Amygdala (tissue), 56 donors: ENCODE measurements at regions not wholly inside any gene's neighbourhood (a gene's known extent, or its start where the extent isn't known, plus 50 kb on each side); places are given as distances from the start of the nearest gene placed in this dataset.
A peak's percentile ranks its signal among the peaks of the same experiment; 100 is the strongest.

Source experiments
- DNase-seq, 56 donors: peaks; one replicate each; lab custom pipeline; 2025; lab: John Stamatoyannopoulos, UW

- no peak for DNase-seq
Observed at GRCh38 chr13:79267560-79267959, 138.5 kb downstream of the RBM26 start.

DNA sequence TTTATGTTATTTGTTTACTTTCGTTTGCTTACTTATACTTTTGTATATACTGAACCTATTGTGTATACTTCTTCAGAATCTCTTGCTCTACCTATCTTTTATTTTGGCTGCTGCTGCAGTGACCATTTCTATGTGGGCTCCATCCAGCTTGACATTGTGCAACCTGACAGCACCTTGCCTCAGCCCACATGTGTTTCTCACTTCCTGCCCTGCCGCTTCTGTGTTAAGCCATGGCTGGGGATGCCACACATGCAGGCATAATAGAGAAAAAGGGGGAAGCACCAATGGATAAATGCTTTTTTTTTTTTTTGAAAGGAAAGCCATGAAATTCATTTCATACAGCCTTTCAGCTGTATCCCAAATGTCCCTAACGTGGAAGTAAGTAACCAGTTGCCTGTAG, 147.6 kb downstream of the RBM26 start:
- DNase-seq = no peak

DNA sequence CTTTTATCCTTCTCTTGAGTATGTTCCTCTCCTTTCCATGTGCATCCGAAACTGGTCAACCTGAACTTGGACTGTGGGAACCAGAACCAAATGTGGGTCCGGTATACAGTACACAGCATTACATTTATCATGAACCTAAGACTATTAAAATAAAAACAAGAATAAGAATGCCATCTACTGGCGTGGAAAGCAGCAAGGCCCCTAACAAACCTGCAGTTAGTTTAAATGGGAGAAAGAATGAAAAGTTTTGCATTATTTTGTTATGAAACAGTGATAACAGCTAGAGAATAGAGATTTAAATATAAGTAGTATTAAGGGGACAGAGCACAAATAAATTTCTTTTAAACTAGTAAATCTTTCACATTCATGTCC, 159.5 kb downstream of the RBM26 start:
- DNase-seq = no peak

DNA sequence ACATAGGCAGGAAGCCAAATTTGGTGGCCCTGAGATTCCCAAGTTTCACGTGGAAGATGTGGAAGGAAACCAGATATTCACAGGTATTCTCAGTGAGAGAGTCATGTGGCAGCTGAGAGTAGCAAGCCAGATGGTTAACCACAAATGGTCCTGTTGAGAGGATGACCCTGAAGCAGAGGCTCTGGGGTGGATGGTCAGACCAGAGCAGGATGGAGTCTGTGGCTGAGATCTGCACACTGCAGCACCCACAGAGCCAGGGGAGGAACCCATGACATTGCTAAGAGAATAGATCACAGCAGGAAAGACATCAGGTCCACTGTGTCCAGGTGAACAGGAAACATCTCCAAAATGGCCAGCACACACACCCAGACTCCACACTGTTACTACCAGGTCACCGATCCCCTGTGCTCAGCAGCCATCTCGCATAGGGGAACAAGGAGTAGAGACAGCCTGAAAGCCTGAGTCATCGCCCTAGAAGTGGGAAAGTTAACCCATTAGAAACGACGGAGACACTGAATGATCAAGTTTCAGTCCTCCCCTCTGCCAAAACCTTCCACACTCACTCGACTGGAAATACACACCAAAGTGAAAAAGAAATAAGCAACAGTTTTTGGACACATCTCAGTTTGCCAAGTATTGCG, 160.0 kb downstream of the RBM26 start:
- no peak for DNase-seq

DNA sequence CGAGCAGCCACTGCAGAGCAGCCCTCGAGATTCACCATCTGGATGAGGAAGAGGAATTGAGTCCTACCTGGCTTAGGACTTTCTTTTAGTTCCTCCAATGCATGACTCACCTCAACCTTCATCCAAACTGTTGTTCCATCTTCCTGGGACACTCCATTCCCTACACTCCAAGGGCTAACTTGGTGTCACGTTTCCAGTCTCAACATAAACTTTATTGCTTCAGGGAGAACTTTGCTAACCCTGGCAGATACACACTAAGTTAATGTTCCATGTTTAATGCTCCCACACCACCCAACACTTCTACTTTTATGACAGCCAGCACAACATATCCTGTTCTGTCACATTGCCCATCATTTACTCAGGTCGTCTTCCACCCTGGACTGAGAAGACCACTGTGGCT, 164.4 kb downstream of the RBM26 start:
- DNase-seq = no peak

DNA sequence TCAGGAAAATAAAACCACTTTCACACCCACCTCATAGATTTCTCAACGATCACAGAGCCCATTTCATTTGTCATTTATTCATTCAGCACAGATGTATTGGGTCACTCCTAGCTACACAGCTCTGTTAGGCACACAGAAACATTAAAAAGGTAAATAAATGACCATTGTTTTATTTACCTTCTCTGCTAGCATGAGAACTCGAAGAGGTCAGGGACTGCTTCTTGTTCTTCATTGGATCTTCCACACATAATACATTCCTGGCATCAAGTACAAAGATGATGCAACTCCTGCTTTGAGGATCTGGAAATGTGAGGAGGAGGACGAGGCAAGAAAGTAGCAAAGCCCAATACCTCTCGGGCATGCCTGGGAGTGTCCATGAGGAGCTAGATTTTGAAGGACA, 168.1 kb downstream of the RBM26 start:
- DNase-seq = no peak

DNA sequence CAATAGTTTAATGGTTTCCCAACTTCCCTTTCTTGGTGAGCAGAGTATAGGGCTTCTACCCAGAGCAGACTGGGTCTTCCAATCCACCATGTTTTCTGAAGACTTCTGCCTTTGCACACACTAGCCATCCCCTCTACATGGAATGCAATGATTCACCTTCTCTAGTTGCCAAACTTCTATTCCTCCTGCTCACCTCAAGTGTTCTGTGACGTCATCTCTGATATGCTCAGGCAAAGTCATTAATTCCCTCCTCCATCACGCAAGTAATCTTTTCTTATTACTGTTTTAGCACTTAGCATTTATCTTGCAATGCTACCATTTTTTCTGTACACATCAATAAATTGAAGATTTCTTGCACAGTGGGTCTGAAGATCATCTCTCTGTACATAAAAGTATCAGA, 174.2 kb downstream of the RBM26 start:
- DNase-seq = no peak

DNA sequence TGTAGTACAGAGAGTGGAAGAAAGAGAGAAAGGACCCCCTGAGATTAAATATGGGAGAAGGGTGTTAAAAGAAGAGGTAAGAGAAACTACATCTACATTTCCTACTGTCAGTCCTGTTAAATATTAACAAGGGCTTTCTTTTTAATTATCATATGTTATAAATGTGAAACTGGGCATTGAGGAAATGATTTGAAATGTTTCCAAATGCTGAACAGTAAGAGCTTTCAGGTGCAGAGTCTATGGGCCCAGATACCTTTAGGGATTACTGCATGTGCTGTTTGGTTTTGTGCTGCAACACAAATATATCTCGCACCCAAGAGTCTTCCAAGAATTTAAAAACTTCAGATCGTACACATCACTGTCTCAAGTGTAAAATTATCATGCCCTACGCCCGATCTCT, 176.3 kb downstream of the RBM26 start:
- no peak for DNase-seq

GRCh38 chr13:79228972-79229371, 177.1 kb downstream of the RBM26 start:
- no peak for DNase-seq

GRCh38 chr13:79227418-79227817, 178.6 kb downstream of the RBM26 start:
- no peak for DNase-seq

GRCh38 chr13:79226938-79227337, 179.1 kb downstream of the RBM26 start:
- no peak for DNase-seq

DNA sequence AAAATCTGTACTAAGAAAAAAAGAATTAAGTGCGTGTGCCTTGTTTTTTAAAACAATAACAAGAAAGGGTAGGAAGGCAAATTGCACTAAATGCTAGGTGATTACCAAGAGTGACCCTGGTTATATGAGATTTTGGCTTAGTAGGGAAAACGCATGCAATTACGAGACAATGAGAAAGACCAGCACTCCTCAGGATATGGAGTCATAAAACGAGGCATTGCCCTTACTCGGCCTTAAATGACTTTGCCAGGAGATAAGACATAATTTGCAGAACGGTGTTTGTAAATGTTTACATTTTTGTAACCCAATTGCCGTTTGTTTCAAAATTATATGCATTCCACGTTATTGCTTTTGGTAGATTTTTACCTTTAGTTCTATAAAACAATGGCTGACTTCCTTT, 179.8 kb downstream of the RBM26 start:
- DNase-seq = no peak

DNA sequence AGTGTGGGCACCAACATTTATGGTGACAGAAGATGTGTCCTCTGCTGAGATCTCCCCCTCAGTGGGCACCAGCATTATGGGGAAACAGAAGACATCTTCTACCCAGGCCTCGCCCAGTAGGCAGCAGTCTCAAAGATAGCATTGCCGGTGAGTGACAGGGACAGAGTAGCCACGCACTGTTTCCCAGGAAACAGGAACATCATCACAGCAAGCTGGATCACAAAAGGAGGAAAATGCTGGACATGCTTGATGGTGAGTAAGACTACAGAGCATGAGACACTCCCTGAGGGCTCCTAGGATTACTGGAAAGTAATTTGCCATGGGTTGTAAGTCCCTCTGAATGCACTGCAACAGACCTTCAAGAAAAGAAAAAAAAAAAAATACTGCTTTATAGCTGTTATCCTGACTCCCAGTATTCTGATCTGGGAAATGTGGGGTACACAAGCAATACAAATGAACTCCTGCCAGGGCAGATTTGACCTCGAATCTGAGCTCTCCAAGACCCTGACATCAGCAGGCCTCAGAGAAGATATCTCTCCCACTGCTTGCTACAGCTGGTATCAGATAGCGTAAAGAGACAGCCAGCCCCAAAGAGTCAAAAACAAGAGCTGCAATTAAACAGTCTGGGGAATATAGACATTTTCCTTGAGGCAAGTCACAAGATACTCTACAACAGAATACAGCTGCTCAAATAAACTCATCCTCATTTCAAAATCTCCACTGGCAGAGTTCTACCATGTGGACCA, 180.4 kb downstream of the RBM26 start:
- peak in 4 of 56 donors; percentile 6 to 10 (median 7) for DNase-seq

GRCh38 chr13:79222427-79223205, 183.4 kb downstream of the RBM26 start:
- DNase-seq = no peak

DNA sequence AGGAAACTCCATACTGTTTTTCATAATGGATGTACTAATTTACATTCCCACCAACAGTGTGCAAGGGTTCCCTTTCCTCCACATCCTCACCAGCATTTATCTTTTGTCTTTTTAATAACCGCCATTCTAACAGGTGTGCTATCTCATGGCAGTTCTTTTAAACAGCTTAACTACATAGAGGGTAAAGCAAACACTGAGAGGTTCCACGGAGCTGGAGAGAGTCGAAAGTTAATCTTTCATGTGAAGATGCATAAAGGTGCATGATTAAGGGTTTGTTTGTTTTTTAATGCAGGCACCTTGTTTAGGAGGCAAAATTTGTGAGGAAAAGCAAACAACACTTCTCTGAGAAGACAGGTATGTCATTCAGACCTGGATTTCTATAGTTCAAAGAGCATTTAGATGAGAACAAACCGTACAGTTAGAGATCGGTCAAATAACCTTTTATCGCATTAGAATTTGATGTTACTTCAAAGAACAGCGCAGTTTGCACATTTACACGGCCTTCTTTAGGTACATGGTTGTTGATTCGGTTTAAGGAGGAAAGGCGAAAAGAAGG, 193.9 kb downstream of the RBM26 start:
- no peak for DNase-seq

DNA sequence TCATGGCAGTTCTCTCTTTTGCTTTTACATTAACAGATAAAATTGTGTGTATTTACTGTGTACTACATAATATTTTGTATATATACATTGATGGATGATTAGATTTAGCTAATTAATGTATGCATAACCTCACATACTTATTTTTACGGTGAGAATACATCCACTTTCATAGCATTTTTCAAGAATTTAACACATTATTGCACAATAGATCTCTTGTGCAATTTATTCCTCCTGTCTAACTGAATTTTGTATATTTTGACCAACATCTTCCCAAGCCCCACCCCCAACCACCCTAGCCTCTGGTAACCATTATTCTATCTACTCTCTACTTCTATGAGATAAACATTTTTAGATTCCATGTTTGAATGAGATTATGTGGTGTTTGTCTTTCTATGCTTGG, 194.7 kb downstream of the RBM26 start:
- DNase-seq = no peak

GRCh38 chr13:79197933-79198332, 208.1 kb downstream of the RBM26 start:
- DNase-seq = no peak

GRCh38 chr13:79196843-79197242, 209.2 kb downstream of the RBM26 start:
- DNase-seq = no peak

GRCh38 chr13:79196366-79196765, 209.7 kb downstream of the RBM26 start:
- no peak for DNase-seq

GRCh38 chr13:79194727-79195126, 211.3 kb downstream of the RBM26 start:
- no peak for DNase-seq

- DNase-seq = no peak
Observed at GRCh38 chr13:79194272-79194671, 211.8 kb downstream of the RBM26 start.
